ENCODE measurements at regions not wholly inside any gene's neighbourhood (a gene's known extent, or its start where the extent isn't known, plus 50 kb on each side); places are given as distances from the start of the nearest gene placed in this dataset.

DNA sequence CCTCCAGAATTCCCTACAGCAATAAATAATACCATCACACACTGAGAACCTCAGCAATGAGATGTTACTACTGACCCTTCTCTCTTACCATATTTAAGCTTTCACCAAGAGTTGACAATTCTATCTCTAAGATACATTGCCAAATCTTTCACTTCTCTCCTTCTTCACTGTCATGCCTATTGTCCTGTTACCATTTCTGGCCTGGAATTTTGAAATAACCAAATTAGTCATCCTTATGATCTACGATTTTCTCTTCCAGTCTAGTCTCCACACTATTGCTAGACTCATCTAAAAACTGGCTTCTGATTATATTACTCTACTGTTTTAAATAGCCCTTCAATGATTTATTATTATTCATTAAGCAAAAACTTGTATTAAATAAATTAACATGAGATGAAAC, 656.1 kb upstream of the ADGRL4 start:
- no peak overlapping the region for H2AFZ ChIP-seq (ENCODE audit: insufficient read depth, low read depth, low read length, poor library complexity, severe bottlenecking)
- H3K4me3 ChIP-seq (replicated peaks in 1 of 3; ENCODE audit: low read depth in 2 of 3, low read length in 3 of 3): no peak overlapping the region
- H3K27me3 ChIP-seq (ENCODE audit: control insufficient read depth in 2 of 2, insufficient read depth in 2 of 2, low read length in 2 of 2): no peaks in the 10 kb centered on the region
- Mint-ChIP-seq H3K36me3 (no peaks in the 10 kb centered on the region), H3K27ac (no peak overlapping the region), H3K27me3 (ENCODE audit: low read depth in 3 of 3) (no peaks in the 10 kb centered on the region), H3K4me1 (no peaks in the 10 kb centered on the region), H3K9me3 (peaks cover 0 to 3% (median 0%) of the 10 kb centered on the region in 7 donors), H3K4me3 (no peak overlapping the region)
- no peak overlapping the region for H3K9ac ChIP-seq (ENCODE audit: insufficient read depth, low read length, poor library complexity, severe bottlenecking)
- DNase-seq: no peak
- no peak overlapping the region for H3K27ac ChIP-seq (ENCODE audit: low read depth in 1 of 2, low read length in 2 of 2)
- no peak overlapping the region for H3K4me2 ChIP-seq (replicated peaks; ENCODE audit: extremely low read depth, low read length, poor library complexity, severe bottlenecking)
- intact Hi-C loops (cut with micrococcal nuclease): no loop called here
- no peaks in the 10 kb centered on the region for H3K9me3 ChIP-seq (replicated peaks in 1 of 2; ENCODE audit: control insufficient read depth in 1 of 2, insufficient read depth in 1 of 2, low read length in 2 of 2)
- TF ChIP-seq, protein P1, sequence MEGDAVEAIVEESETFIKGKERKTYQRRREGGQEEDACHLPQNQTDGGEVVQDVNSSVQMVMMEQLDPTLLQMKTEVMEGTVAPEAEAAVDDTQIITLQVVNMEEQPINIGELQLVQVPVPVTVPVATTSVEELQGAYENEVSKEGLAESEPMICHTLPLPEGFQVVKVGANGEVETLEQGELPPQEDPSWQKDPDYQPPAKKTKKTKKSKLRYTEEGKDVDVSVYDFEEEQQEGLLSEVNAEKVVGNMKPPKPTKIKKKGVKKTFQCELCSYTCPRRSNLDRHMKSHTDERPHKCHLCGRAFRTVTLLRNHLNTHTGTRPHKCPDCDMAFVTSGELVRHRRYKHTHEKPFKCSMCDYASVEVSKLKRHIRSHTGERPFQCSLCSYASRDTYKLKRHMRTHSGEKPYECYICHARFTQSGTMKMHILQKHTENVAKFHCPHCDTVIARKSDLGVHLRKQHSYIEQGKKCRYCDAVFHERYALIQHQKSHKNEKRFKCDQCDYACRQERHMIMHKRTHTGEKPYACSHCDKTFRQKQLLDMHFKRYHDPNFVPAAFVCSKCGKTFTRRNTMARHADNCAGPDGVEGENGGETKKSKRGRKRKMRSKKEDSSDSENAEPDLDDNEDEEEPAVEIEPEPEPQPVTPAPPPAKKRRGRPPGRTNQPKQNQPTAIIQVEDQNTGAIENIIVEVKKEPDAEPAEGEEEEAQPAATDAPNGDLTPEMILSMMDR (IDR thresholded peaks at IDR 0.05): no peak
- H4K20me1 ChIP-seq (ENCODE audit: insufficient read depth, low read length): no peaks in the 10 kb centered on the region
- no CpG with 5 or more reads among the region's 1 CpG for WGBS (ENCODE audit: insufficient coverage)
- no peaks in the 10 kb centered on the region for H3K79me2 ChIP-seq (ENCODE audit: insufficient read depth, low read length)
- no peaks in the 10 kb centered on the region for H3K4me1 ChIP-seq (ENCODE audit: control insufficient read depth in 1 of 2, insufficient read depth in 2 of 2, low read length in 2 of 2)
- no peaks in the 10 kb centered on the region for H3K36me3 ChIP-seq (replicated peaks in 1 of 2; ENCODE audit: control insufficient read depth in 1 of 2, insufficient read depth in 2 of 2, low read length in 2 of 2)

DNA sequence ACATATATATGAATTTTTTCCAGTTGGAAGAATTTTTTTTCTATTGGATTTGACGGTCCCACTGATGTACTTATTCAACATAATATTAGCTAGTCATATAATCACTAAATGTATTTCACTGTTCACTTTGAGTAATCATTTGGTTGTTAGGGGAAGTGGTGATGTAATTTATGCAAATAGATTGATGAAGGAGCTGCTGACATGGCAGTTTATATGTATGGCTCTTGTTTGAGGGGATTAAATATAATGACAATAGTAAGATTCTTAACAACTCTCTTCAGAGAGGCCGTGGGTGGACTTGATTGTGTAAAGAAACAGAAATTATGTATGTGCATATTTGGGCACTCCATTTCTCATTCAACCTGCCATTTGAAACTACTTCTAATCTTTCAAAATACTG, 653.6 kb upstream of the ADGRL4 start:
- no CpG with 5 or more reads among the region's 2 CpGs for WGBS (ENCODE audit: insufficient coverage)
- Mint-ChIP-seq H3K27ac (no peak overlapping the region), H3K27me3 (ENCODE audit: low read depth in 3 of 3) (no peaks in the 10 kb centered on the region), H3K4me3 (no peak overlapping the region), H3K9me3 (peaks cover 0 to 3% (median 0%) of the 10 kb centered on the region in 7 donors), H3K4me1 (no peaks in the 10 kb centered on the region), H3K36me3 (no peaks in the 10 kb centered on the region)
- TF ChIP-seq, protein P1 (IDR thresholded peaks at IDR 0.05): no peak
- Histone ChIP-seq H3K4me1 (ENCODE audit: control insufficient read depth in 1 of 2, insufficient read depth in 2 of 2, low read length in 2 of 2) (no peaks in the 10 kb centered on the region), H4K20me1 (ENCODE audit: insufficient read depth, low read length) (no peaks in the 10 kb centered on the region), H3K4me2 (replicated peaks; ENCODE audit: extremely low read depth, low read length, poor library complexity, severe bottlenecking) (no peak overlapping the region), H2AFZ (ENCODE audit: insufficient read depth, low read depth, low read length, poor library complexity, severe bottlenecking) (no peak overlapping the region), H3K9me3 (replicated peaks in 1 of 2; ENCODE audit: control insufficient read depth in 1 of 2, insufficient read depth in 1 of 2, low read length in 2 of 2) (no peaks in the 10 kb centered on the region), H3K27ac (ENCODE audit: low read depth in 1 of 2, low read length in 2 of 2) (no peak overlapping the region), H3K27me3 (ENCODE audit: control insufficient read depth in 2 of 2, insufficient read depth in 2 of 2, low read length in 2 of 2) (no peaks in the 10 kb centered on the region), H3K79me2 (ENCODE audit: insufficient read depth, low read length) (no peaks in the 10 kb centered on the region), H3K36me3 (replicated peaks in 1 of 2; ENCODE audit: control insufficient read depth in 1 of 2, insufficient read depth in 2 of 2, low read length in 2 of 2) (no peaks in the 10 kb centered on the region), H3K4me3 (replicated peaks in 1 of 3; ENCODE audit: low read depth in 2 of 3, low read length in 3 of 3) (no peak overlapping the region), H3K9ac (ENCODE audit: insufficient read depth, low read length, poor library complexity, severe bottlenecking) (no peak overlapping the region)
- no peak for DNase-seq
- intact Hi-C loops (cut with micrococcal nuclease): no loop called here
